Body of pancreas (tissue), 4 donors: ENCODE measurements at regions not wholly inside any gene's neighbourhood (a gene's known extent, or its start where the extent isn't known, plus 50 kb on each side); places are given as distances from the start of the nearest gene placed in this dataset.

Experiments used
- CTCF ChIP-seq, 7 experiments: fragments of 450-650 bp in 4 of 7; fragments of 200-600 bp in 3 of 7; sonication (generic) in 3 of 7; IDR thresholded peaks; one replicate each; pipeline ENCODE4 v1.5.1; 2016 to 2019; ENCODE audit warnings: antibody characterized with exemption in 7 of 7
- POLR2A ChIP-seq, 3 donors: fragments of 450-650 bp; IDR thresholded peaks; one replicate each; pipeline ENCODE4 v1.6.1; 2016; ENCODE audit warnings: antibody characterized with exemption in 3 of 3, mild to moderate bottlenecking in 2 of 3

GRCh38 chr1:238336531-238336930 is 445.8 kb upstream of the ZP4 start:
- TF ChIP-seq CTCF (IDR thresholded peaks at IDR 0.05) = no peak
- no peak for TF ChIP-seq POLR2A (IDR thresholded peaks at IDR 0.05)
